Activated CD4-positive, alpha-beta T cell treated with anti-CD3 and anti-CD28 coated beads, Interleukin-2, amount 50 U/mL, for 48 hours (primary cell): ENCODE measurements at regions not wholly inside any gene's neighbourhood (a gene's known extent, or its start where the extent isn't known, plus 50 kb on each side); places are given as distances from the start of the nearest gene placed in this dataset.
A peak's percentile ranks its signal among the peaks of the same experiment; 100 is the strongest.
"Not testable (repeated sequence)": the region's sequence is repeated elsewhere in the genome, so short reads cannot be mapped to it uniquely, and the experiment has no call there.

Source experiments
- DNase-seq, 2 experiments: peaks; one replicate each; pipeline ENCODE4 v3.0.0-alpha.2; 2020

DNA sequence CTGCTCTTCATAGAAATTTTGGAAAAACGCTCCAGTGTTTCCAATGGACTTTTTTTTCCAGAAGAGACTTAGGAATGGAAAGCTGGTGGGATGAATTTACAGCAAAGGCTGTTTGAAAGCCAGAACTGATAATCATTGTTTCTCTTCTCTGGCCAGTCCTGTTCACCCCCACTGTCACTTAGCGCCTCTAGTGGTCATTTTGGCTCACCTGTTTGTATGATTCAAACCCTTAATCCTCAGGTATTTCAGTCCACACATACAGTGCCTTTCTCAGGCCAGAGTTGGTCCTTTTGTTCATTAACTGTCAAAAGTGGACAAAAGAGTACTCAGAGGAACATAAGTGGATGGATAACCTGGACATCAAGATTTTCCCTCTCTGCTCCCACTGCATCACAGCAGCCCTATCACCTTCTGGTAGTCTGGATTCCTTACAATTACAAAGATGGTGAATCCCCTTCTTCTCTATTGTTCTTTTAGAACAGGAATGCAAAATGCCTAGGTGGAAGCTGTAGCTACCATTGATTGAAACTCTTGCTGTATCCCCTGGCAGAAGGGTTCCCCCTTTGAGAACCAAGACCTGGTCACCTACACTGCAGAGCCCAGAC is 177.6 kb upstream of the OLFM3 start:
- peak in 1 of 2 experiments; percentile 6 for DNase-seq

DNA sequence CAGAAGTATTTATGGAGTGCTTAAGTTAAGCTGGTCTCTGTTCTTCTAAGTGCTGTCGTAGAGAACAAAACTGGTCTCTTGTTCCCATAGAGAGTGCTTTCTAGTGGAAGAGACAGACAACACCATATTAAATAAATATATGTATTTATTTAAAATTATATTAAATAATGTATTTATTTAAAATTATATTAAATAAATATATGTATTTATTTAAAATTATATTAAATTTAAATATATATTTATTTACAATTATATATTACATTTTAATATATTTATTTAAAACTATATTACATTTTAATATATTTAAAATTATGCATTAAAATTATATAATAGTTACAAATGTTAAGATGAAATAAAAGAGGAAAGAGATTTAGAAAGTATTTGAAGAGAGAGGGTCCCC is 175.5 kb upstream of the OLFM3 start:
- DNase-seq, result no peak

- DNase-seq, result no peak
Measured at GRCh38 chr1:102163799-102164198, 167.1 kb upstream of the OLFM3 start.

DNA sequence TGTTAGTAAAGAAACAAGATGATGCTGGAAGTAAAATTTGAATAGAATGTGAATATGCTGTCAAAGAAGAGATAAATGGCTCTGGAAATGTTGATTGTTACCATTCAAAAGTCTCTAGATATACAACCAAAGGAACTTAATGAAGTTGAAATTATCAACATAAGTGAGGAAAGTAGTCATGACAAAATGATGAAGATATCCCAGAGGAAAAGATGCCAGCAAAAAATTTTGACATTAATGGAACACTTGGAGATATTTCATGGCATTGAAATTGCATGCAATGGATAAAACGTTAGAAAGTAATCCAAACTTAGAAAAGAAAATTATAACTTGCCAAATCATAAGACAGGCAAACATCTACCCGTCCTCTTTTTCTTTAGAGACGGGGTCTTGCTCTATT is 154.5 kb upstream of the OLFM3 start:
- DNase-seq, result no peak

GRCh38 chr1:102120910-102121309 is 124.2 kb upstream of the OLFM3 start:
- DNase-seq, result no peak

DNA sequence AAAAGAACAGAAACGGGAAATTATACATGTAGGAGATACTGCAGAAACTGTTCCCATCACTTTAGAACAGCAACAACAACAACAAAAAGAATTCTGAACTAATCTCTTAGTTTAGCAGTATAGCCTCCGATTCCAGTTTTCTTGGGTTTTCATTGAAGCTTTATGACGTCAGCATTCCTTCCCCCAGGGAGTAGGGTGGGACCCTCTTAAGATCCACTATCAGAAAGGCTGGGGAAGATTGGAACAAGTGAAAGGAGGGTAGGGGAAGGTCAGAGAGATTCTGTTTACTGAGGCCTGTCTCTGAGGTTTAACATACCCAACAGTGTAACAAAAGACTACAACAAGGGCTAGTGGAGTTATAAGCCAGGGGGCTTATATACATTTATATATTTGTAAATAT is 121.4 kb upstream of the OLFM3 start:
- DNase-seq, result no peak

DNA sequence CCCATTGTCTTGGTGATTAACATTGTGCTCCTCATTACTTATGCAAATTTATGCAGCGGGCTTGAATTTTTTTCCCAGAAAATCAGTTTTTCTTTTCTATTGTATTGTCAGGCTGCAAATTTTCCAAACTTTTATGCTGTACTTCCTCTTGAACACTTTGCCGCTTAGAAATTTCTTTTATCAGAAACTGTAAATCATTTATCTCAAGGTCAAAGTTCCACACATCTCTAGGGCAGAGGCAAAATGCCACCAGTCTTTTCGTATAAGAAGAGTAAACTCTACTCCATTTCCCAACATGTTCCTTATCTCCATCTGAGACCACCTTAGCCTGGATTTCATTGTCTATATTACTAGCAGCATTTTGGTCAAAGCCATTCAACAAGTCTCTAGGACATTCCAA is 113.9 kb upstream of the OLFM3 start:
- DNase-seq, result no peak

DNA sequence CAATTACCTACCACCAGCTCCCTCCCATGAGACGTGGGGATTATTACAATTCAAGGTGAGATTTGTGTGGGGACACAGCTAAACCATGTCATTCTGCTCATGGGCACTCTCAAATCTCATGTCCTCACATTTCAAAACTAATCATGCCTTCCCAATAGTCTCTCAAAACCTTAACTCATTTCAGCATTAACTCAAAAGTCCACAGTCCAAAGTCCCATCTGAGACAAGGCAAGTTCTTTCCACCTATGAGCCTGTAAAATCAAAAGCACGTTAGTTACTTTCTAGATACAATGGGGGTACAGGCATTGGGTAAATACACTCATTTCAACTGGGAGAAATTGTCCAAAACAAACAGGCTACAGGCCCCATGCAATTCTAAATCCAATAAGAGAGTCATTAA is 112.8 kb upstream of the OLFM3 start:
- not testable (repeated sequence) for DNase-seq

DNA sequence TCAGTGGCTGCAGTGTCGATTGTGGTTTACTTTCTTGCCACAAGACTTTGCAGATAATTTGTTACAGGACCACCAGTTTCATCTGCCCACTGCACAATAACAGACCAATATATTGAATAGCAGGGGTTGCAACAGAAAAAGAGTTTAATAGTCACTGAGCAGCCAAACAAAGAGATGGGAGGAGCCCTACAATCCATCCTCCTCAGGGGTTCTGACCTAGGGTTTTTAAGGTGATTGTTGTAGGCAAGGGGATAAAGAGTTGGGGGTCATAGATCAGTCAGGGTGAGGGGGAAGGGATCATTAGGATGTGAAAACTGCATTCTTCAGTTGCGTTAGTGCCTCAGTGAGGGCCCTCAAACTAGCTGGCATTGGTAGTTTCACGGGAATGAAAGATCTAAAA is 110.7 kb upstream of the OLFM3 start:
- no peak for DNase-seq

DNA sequence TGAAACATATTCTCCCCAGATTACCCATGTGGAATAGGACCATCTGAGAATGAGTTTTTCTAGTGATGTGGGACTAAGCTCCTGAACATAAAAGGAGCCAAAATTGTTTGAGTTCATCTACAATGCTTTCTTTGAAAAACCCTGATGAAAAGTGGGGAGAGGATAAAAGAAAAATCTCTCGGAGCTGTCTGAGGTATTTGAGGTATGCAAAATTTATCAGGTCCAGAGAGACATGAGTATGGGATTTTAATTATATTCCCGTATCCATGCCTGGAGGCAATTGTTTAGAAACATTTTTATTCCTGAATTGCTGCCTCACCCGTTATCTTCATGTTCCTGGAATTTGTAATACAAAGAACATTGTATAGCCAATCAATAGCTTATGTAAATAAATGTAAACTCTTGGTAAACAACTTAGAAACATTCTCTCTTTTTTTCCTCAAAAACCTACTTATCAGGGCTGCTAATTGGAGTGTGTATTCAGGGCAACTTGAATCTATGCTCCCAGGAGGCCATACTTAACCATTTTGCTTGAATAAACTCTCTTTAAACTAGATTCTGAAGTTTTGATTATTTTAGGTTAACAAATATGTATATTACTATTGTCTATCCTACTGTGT is 109.3 kb upstream of the OLFM3 start:
- no peak for DNase-seq

DNA sequence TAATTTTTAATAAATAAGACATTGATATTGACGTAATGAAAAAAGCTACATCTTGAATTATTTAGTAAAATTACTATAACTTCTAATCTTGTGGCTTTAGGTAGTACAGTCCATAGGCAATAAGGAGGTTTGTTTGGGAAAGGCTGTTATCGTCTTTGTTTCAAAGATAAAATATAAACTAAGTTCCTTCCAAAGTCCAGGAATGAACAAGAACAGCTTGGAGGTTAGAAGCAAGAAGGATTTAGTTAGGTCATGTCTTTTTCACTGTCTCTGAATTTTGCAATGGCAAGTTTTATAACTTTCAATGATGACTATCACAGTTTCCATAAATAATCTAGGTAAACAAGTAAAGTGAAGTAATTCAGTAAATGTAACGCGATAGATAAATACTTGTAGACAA is 106.9 kb upstream of the OLFM3 start:
- DNase-seq, result no peak

GRCh38 chr1:102102276-102102780 is 105.6 kb upstream of the OLFM3 start:
- DNase-seq, result no peak

DNA sequence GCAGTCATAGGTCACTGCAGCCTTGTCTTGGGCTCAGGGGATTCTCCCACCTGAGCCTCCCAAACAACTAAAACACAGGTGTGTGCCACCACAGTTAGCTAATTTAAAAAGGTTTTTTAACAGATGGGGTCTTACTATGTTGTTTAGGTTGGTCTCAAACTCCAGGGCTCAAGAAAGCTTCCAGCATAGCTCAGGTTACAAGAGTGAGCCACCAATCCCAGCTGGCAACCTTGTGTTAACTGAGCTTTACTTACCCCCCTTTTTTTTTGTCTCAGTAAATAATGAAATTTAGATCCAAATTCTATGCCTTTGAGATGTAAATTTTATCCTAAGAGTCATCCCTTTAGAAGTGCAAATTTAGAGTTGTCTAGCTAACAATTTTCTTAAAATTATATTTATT is 103.9 kb upstream of the OLFM3 start:
- DNase-seq, result no peak

DNA sequence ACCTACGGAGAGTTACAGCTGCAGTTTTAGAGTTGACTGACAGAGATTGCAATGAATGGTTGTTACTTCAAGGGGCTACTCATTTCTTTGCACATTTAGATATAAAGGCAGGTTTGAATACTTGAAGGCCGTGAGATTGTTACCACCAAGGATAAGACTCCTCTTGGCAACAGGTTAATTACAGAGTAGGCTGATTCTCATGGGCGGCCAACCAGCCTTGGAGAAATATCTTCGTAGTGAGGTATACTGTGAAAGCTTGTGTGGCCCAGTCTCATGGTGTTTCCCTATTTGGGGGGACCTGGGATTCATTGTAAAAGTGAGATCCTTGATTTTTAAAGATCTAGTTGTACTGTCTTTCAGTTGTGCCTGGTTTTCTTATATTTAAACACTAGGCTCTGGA is 103.2 kb upstream of the OLFM3 start:
- no peak for DNase-seq

GRCh38 chr1:102098536-102098935 is 101.8 kb upstream of the OLFM3 start:
- DNase-seq, result no peak

DNA sequence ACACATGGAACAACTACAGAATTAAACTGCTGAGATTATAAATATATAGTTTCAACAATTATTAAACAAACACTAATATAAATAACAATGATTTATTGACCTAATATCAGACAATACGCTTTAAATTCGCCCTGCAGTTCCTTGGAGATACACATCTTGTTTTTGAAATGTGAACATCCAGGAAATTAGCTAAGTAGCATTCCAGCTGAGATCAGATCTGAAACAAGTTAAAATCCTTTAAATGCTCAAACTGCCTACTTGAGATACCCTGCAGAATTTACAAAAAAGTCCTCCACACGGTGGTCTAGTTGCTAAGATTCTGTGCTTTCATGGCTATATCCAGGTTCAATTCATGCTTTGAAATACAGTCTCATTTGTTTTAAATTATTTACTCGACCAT is 101.4 kb upstream of the OLFM3 start:
- no peak for DNase-seq

DNA sequence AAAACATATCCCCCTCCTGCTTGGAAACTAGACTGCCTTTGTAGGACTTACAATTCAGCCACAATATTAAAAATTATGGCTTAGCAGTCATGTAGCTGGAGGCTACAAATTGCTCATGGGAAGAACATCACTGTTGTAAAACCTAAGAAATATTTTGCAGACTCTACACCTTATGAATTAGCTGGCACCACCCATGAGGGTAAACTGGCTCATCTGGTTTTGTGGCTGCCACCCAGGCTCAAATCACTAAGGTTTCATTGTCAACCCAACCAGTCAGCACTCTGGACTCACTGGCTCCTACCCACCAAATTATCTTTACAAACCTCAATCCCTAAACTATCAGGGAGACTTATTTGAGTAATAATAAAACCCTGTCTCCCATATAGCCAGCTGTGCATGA is 100.7 kb upstream of the OLFM3 start:
- DNase-seq, result no peak

DNA sequence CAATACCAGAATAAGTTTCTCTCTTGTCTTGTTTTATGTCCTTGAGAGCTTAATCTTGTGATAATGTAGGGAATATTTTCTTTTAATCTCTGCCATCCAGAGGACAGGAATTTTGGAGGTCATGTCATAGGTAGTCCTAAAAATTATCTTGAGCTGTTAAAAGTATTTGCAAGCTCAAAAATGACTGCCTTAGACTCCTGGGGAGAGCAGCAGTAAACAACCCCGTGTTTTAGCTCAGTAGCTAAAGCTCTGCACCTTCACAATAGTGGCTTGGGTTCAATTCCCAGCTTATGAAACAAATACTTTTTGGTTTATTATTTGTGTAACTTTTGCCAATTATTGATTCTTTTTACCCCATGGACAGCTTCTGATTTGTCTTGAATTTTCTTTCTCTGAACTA is 99.4 kb upstream of the OLFM3 start:
- no peak for DNase-seq

DNA sequence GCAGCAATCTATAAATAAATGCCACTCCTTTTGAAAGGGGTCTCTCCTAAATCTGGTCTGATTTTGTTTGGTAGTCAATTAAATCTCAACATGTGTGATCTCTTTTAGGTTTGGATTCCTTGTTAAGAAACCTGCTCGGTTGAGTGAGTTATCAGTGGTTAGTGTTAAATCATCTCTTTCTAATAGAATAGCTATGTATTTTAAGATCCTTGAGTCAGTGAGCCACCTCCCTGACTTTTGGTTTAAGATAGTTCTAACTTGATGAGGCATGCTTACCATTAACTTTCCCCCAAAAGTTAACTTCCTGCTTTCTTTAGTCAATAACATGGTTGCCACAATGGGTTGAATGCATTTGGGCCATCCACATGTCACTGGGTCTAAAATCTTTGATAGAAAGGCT is 93.1 kb upstream of the OLFM3 start:
- no peak for DNase-seq

GRCh38 chr1:102085896-102086295 is 89.2 kb upstream of the OLFM3 start:
- DNase-seq, result no peak

DNA sequence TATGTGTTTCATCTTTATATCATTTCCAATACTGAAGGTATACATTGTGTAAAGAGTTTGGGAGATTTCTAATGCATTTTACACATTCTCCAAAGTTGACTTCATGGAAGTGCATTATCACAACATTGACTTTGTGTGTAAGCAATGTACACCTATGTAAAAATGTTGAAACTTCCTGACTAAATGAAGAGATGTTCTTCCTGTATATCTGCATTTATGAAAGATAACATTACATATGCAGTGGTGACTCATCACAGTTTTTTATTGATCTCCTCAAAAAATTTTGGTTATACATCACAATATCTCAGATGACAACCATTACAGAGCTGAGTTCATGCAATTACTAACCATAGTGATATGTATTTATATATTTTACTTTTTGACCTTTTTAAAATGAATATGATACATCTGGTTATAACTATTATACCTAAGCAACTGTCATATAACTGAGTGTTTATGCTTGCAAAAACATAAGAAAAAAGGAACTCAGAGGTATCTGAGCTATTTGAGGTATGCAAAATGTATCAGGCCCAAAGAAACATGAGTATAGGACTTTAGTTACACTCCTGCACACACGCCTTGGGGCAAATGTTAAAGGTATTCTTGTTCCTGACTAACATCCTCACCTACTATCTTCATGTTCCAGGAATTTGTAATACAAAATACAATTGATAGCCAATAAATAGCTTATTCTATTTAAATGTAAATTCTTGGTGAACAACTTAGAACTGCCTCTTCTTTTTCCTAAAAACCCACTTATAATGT is 88.2 kb upstream of the OLFM3 start:
- DNase-seq, result no peak

DNA sequence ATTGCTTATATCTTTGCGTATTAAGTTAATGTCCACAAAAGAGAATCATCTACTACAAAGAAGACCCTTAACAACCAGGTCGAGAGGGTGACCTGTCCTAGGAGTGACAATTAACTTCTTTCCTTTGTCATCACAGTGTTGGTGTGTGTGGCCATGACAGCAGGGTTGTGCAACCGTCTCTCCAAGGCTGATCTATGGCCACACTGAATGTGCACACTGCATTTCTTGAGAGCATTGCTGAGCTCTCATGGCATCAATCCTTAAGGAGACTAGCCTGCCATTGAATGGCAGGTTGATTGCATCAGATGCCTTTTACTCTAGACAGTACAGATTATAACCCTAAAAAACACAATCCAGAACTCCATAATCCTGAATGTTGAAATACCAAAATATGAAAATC is 86.5 kb upstream of the OLFM3 start:
- no peak for DNase-seq

DNA sequence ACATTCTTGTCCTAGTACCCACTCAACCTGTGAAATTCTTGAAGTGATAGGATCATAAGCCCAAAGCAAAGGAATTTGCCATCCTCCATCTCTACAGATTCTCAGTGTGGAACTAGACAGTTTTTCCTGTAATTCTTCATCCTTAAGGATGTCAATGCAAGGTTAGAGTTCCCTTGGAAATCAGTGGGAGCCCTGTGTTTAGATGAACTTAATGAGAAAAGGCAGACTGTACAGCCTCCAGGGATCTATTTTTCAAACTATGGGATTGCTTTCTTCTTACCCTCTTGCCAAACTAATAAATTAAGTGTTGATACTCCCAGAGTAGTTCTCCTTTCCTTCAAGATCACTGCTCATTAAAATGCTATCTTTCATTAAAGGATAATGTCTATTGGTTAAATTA is 78.1 kb upstream of the OLFM3 start:
- no peak for DNase-seq

- no peak for DNase-seq
Measured at GRCh38 chr1:102071451-102071850, 74.7 kb upstream of the OLFM3 start.
